HK-2 (cell line): ENCODE measurements at regions not wholly inside any gene's neighbourhood (a gene's known extent, or its start where the extent isn't known, plus 50 kb on each side); places are given as distances from the start of the nearest gene placed in this dataset.
"Not testable (repeated sequence)": the region's sequence is repeated elsewhere in the genome, so short reads cannot be mapped to it uniquely, and the experiment has no call there.

Experiments
- DNase-seq: peaks from one replicate; pipeline ENCODE4 v3.0.0-alpha.2; 2018; ENCODE audit not compliant: unreplicated experiment

GRCh38 chrX:1140236-1140681 lies 72.2 kb downstream of the CRLF2 start:
- no peak for DNase-seq

GRCh38 chrX:1139185-1139500 lies 73.3 kb downstream of the CRLF2 start:
- no peak for DNase-seq

GRCh38 chrX:1138476-1139184 lies 73.8 kb downstream of the CRLF2 start:
- no peak for DNase-seq

- no peak for DNase-seq
Measured at GRCh38 chrX:1137531-1137930, 74.9 kb downstream of the CRLF2 start.

GRCh38 chrX:1136582-1136981 lies 75.9 kb downstream of the CRLF2 start:
- DNase-seq = not testable (repeated sequence)

- no peak for DNase-seq
Measured at GRCh38 chrX:1134976-1135375, 77.5 kb downstream of the CRLF2 start.

- no peak for DNase-seq
Measured at GRCh38 chrX:1134156-1134555, 78.3 kb downstream of the CRLF2 start.

GRCh38 chrX:1126738-1127137 lies 85.7 kb downstream of the CRLF2 start:
- no peak for DNase-seq

- no peak for DNase-seq
Measured at GRCh38 chrX:1124531-1124930, 87.9 kb downstream of the CRLF2 start.

GRCh38 chrX:1122851-1123250 lies 89.6 kb downstream of the CRLF2 start:
- not testable (repeated sequence) for DNase-seq

GRCh38 chrX:1119275-1119674 lies 93.2 kb downstream of the CRLF2 start:
- no peak for DNase-seq

- DNase-seq = no peak
Measured at GRCh38 chrX:1118572-1119199, 93.8 kb downstream of the CRLF2 start.

GRCh38 chrX:1115411-1115810 lies 97.0 kb downstream of the CRLF2 start:
- not testable (repeated sequence) for DNase-seq

- DNase-seq = no peak
Measured at GRCh38 chrX:1112321-1112720, 100.1 kb downstream of the CRLF2 start.

- DNase-seq = no peak
Measured at GRCh38 chrX:1111601-1112300, 100.7 kb downstream of the CRLF2 start.

GRCh38 chrX:1109580-1110119 lies 102.8 kb downstream of the CRLF2 start:
- DNase-seq = no peak

GRCh38 chrX:1108501-1109445 lies 103.7 kb downstream of the CRLF2 start:
- DNase-seq = no peak

GRCh38 chrX:1106478-1107210 lies 105.8 kb downstream of the CRLF2 start:
- no peak for DNase-seq

- DNase-seq = no peak
Measured at GRCh38 chrX:1105671-1106419, 106.6 kb downstream of the CRLF2 start.

- not testable (repeated sequence) for DNase-seq
Measured at GRCh38 chrX:1105031-1105430, 107.4 kb downstream of the CRLF2 start.
